Lung (tissue), 11 donors: ENCODE measurements at regions not wholly inside any gene's neighbourhood (a gene's known extent, or its start where the extent isn't known, plus 50 kb on each side); places are given as distances from the start of the nearest gene placed in this dataset.

Source experiments
- ATAC-seq: fragments of 200-7000 bp; cut with Tn5 transposase; one replicate; pipeline ENCODE4 v1.9.1; 2020; ENCODE audit warnings: moderate number of reproducible peaks; ENCODE audit not compliant: insufficient read depth, low FRiP score
- DNase-seq, 3 donors: peaks; one replicate each; pipeline ENCODE4 v3.0.0-alpha.2; 2013 to 2017
- H3K27ac ChIP-seq, 2 donors: one replicate each; pipeline ENCODE4 v1.5.1; 2013; ENCODE audit warnings: mild to moderate bottlenecking in 2 of 2, moderate library complexity in 2 of 2, control low read depth in 1 of 2, inconsistent platforms in 1 of 2, low read depth in 1 of 2, low read length in 1 of 2
- H3K27me3 ChIP-seq, 3 donors: one replicate each; pipeline ENCODE4 v1.5.1; 2013; ENCODE audit warnings: low read length in 2 of 3; ENCODE audit not compliant: control insufficient read depth in 3 of 3, insufficient read depth in 3 of 3
- H3K36me3 ChIP-seq, 4 donors: one replicate each; pipeline ENCODE4 v1.5.1; 2013; ENCODE audit warnings: low read length in 4 of 4, mild to moderate bottlenecking in 1 of 4, moderate library complexity in 1 of 4; ENCODE audit not compliant: control insufficient read depth in 4 of 4, insufficient read depth in 4 of 4
- H3K4me1 ChIP-seq, 5 donors: one replicate each; pipeline ENCODE4 v1.5.1; 2013; ENCODE audit warnings: low read length in 5 of 5, mild to moderate bottlenecking in 2 of 5, moderate library complexity in 1 of 5; ENCODE audit not compliant: control insufficient read depth in 5 of 5, insufficient read depth in 5 of 5
- H3K4me3 ChIP-seq: one replicate; pipeline ENCODE4 v1.5.1; 2013; ENCODE audit warnings: mild to moderate bottlenecking, control low read depth, moderate library complexity
- H3K9ac ChIP-seq, 2 donors: one replicate each; pipeline ENCODE4 v1.5.1; 2013; ENCODE audit warnings: low read length in 2 of 2, control low read depth in 1 of 2; ENCODE audit not compliant: insufficient read depth in 1 of 2
- H3K9me3 ChIP-seq, 4 donors: one replicate each; pipeline ENCODE4 v1.5.1; 2013; ENCODE audit warnings: low read length in 3 of 4, mild to moderate bottlenecking in 1 of 4, moderate library complexity in 1 of 4; ENCODE audit not compliant: control insufficient read depth in 4 of 4, insufficient read depth in 3 of 4
- WGBS, 2 donors: extraction: QIAGEN DNeasy Blood & Tissue Kit; methylation state at CpG; one replicate each; pipeline ENCODE4 v1.1.7; 2013; 5-methylcytosine and 5-hydroxymethylcytosine counted together
- TF ChIP-seq, protein P1 (sequence below): IDR thresholded peaks from 2 replicates; pipeline ENCODE4 v1.5.1; 2012; ENCODE audit warnings: mild to moderate bottlenecking; ENCODE audit errors: control extremely low read depth, extremely low read depth
- donor health status: control.
- donor health status: control.
- donor health status: Bipolar disorder and iron deficiency.
- donor health status: healthy.
- donor health status: DM: yes; HTN: yes; CAD: no.

DNA sequence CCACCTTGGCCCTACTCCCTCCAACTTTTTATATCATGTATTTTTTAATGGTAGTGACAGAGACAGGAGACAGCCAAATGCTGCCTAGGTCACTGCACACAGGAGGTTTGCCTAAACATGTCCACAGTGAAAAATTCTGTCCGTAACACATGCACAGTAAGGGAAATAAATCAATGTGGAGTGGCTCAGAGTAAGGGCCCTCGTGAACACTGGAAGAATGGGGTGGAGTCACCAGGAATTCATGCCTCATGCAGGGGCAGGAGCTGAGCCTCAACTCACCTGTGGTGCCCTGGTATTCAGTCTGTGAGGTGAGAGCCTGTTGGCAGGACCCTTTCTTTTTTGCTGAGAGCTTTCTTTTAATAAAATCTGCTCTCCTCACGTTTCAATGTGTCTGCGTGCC is 289.1 kb downstream of the TGFB2 start:
- 67 to 75% methylated on average over 4 of the region's 4 CpGs for WGBS, 2 donors
- Histone ChIP-seq H3K27ac (no peak overlapping the region), H3K4me1 (peaks cover 0 to 2% (median 0%) of the 10 kb centered on the region in 5 donors), H3K4me3 (no peak overlapping the region), H3K27me3 (no peaks in the 10 kb centered on the region), H3K9ac (no peak overlapping the region), H3K9me3 (peaks cover 0 to 6% (median 0%) of the 10 kb centered on the region in 4 donors), H3K36me3 (no peaks in the 10 kb centered on the region)
- ATAC-seq: no peak
- TF ChIP-seq, protein P1, sequence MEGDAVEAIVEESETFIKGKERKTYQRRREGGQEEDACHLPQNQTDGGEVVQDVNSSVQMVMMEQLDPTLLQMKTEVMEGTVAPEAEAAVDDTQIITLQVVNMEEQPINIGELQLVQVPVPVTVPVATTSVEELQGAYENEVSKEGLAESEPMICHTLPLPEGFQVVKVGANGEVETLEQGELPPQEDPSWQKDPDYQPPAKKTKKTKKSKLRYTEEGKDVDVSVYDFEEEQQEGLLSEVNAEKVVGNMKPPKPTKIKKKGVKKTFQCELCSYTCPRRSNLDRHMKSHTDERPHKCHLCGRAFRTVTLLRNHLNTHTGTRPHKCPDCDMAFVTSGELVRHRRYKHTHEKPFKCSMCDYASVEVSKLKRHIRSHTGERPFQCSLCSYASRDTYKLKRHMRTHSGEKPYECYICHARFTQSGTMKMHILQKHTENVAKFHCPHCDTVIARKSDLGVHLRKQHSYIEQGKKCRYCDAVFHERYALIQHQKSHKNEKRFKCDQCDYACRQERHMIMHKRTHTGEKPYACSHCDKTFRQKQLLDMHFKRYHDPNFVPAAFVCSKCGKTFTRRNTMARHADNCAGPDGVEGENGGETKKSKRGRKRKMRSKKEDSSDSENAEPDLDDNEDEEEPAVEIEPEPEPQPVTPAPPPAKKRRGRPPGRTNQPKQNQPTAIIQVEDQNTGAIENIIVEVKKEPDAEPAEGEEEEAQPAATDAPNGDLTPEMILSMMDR: no peak
- no peak for DNase-seq

DNA sequence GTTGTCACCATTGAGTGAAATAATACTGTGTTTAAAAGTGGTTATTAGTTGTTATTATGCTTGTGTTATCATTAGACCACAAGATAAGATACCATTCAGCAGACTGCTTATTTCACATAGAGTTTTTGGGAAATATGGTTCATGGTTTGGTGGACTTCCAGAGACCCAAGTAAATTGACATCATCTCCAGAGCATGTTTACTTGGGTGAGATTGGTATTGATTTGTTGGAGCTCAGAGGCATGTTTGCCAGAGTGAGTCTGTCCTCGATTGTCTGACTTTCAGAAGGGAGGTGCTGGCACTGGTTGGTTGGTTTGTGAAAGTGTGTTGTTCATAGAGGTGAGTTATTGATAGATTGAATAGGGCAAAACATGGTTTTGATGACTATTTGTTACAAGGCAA is 291.4 kb downstream of the TGFB2 start:
- WGBS, 2 donors: 83 to 84% methylated on average over 1 of the region's 1 CpG
- no peak overlapping the region for H3K27ac ChIP-seq
- no peaks in the 10 kb centered on the region for H3K36me3 ChIP-seq
- H3K27me3 ChIP-seq: no peaks in the 10 kb centered on the region
- no peak overlapping the region for H3K4me3 ChIP-seq
- no peak overlapping the region for H3K9ac ChIP-seq
- no peak for ATAC-seq
- TF ChIP-seq, protein P1: no peak
- DNase-seq: no peak
- peaks cover 0 to 6% (median 0%) of the 10 kb centered on the region in 4 donors for H3K9me3 ChIP-seq
- H3K4me1 ChIP-seq: peaks cover 0 to 2% (median 0%) of the 10 kb centered on the region in 5 donors

DNA sequence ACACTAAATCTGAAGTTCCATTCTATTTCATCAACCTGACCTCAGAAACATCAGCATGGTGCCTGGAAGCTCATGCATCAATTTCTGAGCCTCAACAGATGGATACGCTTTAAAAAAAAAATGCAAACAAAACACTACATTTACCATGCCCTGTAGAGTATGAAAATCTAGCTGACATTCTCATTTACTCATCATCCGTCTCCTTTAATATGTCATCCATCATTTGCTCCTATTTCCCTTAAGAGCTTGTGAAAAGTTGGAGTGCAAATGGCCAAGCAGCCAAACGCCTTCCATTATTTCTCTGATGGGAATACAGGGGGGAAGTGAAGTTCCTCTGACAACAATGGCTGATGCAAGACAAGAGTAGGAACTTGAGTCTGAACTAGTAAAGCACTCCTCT is 295.0 kb downstream of the TGFB2 start:
- no peak for DNase-seq
- H3K27me3 ChIP-seq: no peaks in the 10 kb centered on the region
- 89 to 90% methylated on average over 3 of the region's 3 CpGs for WGBS, 2 donors
- peaks cover 0 to 6% (median 2%) of the 10 kb centered on the region in 5 donors for H3K4me1 ChIP-seq
- TF ChIP-seq, protein P1: no peak
- H3K9me3 ChIP-seq: peaks cover 0 to 3% (median 0%) of the 10 kb centered on the region in 4 donors
- H3K27ac ChIP-seq: no peak overlapping the region
- ATAC-seq: no peak
- H3K9ac ChIP-seq: no peak overlapping the region
- no peak overlapping the region for H3K4me3 ChIP-seq
- H3K36me3 ChIP-seq: no peaks in the 10 kb centered on the region
